ENCODE measurements at regions not wholly inside any gene's neighbourhood (a gene's known extent, or its start where the extent isn't known, plus 50 kb on each side); places are given as distances from the start of the nearest gene placed in this dataset.
"Not testable (repeated sequence)": the region's sequence is repeated elsewhere in the genome, so short reads cannot be mapped to it uniquely, and the experiment has no call there.

GRCh38 chr20:1825507-1825906 is 69.7 kb upstream of the SIRPA start:
- DNase-seq = no peak

GRCh38 chr20:1824834-1825233 is 70.4 kb upstream of the SIRPA start:
- no peak for DNase-seq

GRCh38 chr20:1824181-1824580 is 71.0 kb upstream of the SIRPA start:
- DNase-seq = no peak

GRCh38 chr20:1823450-1823844 is 71.8 kb upstream of the SIRPA start:
- no peak for DNase-seq

GRCh38 chr20:1822564-1823449 is 72.4 kb upstream of the SIRPA start:
- no peak for DNase-seq

- no peak for DNase-seq
Measured at GRCh38 chr20:1820138-1821079, 74.8 kb upstream of the SIRPA start.

GRCh38 chr20:1819311-1820137 is 75.7 kb upstream of the SIRPA start:
- DNase-seq = no peak

- no peak for DNase-seq
Measured at GRCh38 chr20:1818895-1819294, 76.3 kb upstream of the SIRPA start.

- DNase-seq = no peak
Measured at GRCh38 chr20:1818247-1818840, 76.9 kb upstream of the SIRPA start.

- no peak for DNase-seq
Measured at GRCh38 chr20:1817577-1818211, 77.5 kb upstream of the SIRPA start.

GRCh38 chr20:1816384-1817381 is 78.5 kb upstream of the SIRPA start:
- DNase-seq = no peak

GRCh38 chr20:1815502-1816085 is 79.6 kb upstream of the SIRPA start:
- DNase-seq = no peak

GRCh38 chr20:1814861-1815260 is 80.3 kb upstream of the SIRPA start:
- DNase-seq = not testable (repeated sequence)

- no peak for DNase-seq
Measured at GRCh38 chr20:1813674-1814635, 81.3 kb upstream of the SIRPA start.

- no peak for DNase-seq
Measured at GRCh38 chr20:1813101-1813529, 82.1 kb upstream of the SIRPA start.

- no peak for DNase-seq
Measured at GRCh38 chr20:1811621-1812498, 83.3 kb upstream of the SIRPA start.

- DNase-seq = no peak
Measured at GRCh38 chr20:1810926-1811620, 84.1 kb upstream of the SIRPA start.
